PC-3 (cell line): ENCODE measurements at regions not wholly inside any gene's neighbourhood (a gene's known extent, or its start where the extent isn't known, plus 50 kb on each side); places are given as distances from the start of the nearest gene placed in this dataset.

Source experiments
- CTCF ChIP-seq: fragments of 300-600 bp; sonication (generic); conservative IDR thresholded peaks from 2 replicates; pipeline ENCODE4 v1.5.1; 2017; ENCODE audit warnings: antibody characterized with exemption, low read depth, mild to moderate bottlenecking, low read length
- EZH2 ChIP-seq: fragments of 300-600 bp; sonication (generic); IDR thresholded peaks from one replicate; pipeline ENCODE4 v1.6.1; 2017; ENCODE audit warnings: antibody characterized with exemption, mild to moderate bottlenecking, low read length; ENCODE audit not compliant: unreplicated experiment

- TF ChIP-seq EZH2: no peak
- TF ChIP-seq CTCF: no peak
Measured at GRCh38 chr5:145520335-145520734, 314.8 kb downstream of the PRELID2 start.
